ENCODE measurements at regions not wholly inside any gene's neighbourhood (a gene's known extent, or its start where the extent isn't known, plus 50 kb on each side); places are given as distances from the start of the nearest gene placed in this dataset.

DNA sequence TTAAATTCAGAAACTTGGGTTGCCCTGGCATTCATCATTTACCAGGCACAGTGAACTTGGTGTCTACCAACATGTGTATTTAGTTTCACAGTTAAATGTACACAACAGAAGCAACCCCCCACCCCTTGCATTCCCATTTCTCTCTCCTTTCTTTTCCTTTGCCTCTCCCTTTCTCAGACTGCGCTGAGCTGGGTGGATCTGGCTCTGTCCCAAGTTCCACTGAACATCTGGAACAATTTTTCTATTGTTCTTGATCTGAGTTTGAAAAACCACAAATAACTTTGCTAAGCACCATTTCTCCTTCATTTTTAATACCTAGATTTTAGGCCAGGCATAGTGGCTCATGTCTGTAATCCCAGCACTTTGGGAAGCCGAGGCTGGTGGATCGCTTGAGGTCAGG lies 242.2 kb downstream of the ABHD5 start:
- no peak for DNase-seq (ENCODE audit: low read depth in 4 of 4, low spot score in 3 of 4)

DNA sequence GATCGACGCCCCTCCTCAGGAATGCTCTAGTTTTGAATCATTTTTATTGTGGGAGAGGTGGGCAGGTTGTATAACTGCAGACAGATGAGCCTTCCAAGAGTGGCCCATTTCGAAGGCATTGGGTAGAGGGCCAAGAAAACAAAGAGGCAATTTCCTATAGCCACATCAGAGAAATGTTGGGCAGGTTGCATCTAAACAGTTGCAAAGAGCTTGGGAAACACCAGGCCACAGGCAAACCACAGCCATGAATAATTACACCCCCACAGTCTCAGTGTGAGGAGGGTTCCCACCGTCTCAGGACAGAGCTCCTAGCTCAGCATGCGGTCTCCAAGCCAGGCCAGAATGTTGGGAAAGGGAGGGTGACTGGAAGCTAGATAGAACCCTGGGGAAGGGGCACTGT lies 257.3 kb downstream of the ABHD5 start:
- no peak for DNase-seq (ENCODE audit: low read depth in 4 of 4, low spot score in 3 of 4)

DNA sequence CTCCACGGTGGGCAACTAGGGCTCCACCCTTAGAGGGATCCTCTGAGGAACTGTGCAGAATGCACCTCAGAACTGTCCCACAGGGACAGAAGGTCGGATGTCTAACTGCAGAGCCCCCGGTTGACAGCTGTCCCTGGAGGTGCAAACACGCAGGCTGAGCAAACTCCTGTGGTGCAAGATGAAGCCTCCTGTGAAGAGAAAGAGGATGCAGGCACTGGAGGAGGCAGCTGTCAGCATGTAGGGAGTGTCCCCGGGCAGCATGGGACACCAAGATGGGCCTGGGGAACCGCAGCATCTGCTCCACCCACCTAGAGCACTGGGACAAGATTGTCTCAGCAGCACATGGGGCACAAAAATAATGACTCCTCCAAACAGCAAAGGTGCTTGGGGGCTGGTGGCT lies 258.9 kb downstream of the ABHD5 start:
- DNase-seq (ENCODE audit: low read depth in 4 of 4, low spot score in 3 of 4): no peak

DNA sequence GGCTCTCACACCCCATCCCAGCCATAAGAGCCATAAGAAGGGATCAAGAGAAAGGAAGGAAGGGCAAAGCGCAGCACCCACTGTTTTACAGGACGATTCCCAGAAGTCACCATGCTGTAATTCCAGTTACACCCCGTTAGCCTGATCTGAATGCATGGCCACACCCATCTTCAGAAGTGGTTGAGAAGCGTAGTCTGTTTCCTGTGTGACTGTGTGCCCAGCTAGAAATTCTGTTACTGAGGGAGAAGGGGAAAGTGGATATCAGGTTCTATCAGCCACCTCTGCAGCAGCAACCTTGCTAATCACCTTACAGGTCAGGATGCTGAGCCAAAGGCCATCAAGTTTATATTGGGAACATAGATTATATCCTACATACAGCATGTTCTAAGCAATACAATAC lies 260.0 kb downstream of the ABHD5 start:
- no peak for DNase-seq (ENCODE audit: low read depth in 4 of 4, low spot score in 3 of 4)

DNA sequence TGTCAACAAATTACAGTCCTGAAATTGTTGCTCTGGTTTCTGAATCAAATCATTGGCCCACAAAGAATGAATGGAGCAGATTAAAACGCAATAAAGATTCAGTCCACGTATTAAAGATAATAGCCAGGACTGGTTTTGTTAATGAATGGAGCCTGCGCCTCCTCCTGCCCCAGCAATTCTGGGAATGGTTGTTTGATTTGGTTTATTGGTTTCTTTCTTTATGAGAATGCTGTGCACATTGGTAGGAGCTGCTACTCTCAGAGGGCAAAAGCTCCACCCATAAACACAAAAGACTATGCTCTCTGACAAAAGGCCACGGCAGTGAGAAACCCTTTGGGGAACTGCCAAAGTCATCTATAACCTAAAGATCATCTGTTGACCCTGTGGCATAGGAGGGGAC lies 261.1 kb downstream of the ABHD5 start:
- DNase-seq (ENCODE audit: low read depth in 4 of 4, low spot score in 3 of 4): no peak

DNA sequence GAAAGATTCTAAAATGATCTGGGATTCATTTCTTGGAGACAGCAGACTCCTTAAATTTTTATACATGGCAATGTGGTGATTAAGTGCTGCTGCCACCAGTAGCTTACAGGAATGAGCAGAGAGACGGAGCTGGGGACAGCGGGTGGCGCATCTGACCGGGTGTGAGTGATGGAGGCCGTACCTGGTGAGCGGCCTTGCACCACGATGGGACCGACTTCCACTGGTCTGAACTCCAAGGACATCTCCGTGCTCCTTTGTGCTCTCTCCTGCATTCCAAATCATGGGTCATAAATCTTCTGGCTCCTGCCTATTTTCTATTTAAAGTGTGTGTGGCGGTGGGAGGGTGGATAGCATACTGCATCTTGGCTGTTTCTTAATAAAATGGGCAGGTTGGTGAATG lies 262.6 kb downstream of the ABHD5 start:
- peak in 1 of 4 donors; percentile 14 for DNase-seq (ENCODE audit: low read depth in 4 of 4, low spot score in 3 of 4)

DNA sequence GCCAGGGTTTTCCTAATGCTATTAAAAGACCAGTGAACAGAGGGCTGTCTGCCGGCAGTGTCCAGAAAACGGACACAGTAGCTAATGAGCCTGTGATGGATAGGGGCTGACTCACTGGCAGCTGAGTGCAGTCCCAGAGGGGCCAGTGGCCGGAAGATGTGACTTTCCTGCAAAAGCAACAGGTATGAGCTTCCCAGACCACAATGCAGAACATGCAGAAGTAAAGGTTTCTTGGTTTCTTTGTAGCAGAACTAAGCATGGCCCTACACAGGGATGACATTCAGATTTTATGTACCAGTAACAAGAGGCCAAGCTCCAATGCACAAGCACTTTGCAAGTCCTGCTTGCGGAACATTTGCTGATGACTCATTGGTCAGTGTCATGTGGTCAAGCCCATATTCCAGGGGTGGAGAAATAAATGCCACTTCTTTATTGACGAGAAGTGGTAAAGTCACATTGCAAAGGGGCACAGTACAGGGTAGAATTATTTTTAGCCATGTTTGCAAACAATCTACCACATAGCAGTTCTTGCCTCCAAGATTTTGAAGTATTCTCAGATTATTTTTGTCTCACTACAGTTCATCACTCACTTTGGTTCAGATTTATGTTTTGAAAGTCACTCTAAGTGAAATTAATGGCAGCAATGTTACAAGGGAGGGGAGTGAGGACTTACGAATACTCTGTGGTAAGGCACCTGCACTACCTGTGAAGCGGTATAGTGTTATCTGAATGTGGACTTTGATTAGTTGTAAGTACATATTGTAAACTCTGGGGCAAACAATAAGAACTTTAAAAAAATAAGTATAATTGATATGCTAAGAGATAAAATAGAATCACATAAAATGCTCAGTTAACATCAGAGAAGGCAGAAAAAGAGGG lies 263.3 kb downstream of the ABHD5 start:
- peak in 2 of 4 donors; percentile 6 to 9 for DNase-seq (ENCODE audit: low read depth in 4 of 4, low spot score in 3 of 4)

DNA sequence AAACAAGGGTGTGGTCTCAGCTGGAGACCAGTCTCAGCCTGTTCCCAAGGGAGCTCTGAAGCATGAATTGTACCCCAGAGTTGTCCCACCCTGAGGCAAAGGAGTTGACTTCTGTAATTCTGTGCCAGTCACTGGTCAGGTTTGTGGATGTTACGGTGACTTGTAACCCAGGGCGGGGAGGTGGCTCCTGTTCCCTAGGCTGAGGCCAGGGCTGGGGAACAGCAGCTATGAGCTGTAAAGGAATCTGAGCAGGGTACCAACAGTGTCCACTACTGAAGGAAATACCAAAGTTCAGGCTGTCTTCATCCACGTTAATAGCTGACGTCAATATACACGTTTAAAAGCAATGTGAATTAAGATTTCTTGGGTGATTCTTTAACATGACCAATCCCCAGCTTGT lies 266.2 kb downstream of the ABHD5 start:
- DNase-seq (ENCODE audit: low read depth in 4 of 4, low spot score in 3 of 4): no peak

DNA sequence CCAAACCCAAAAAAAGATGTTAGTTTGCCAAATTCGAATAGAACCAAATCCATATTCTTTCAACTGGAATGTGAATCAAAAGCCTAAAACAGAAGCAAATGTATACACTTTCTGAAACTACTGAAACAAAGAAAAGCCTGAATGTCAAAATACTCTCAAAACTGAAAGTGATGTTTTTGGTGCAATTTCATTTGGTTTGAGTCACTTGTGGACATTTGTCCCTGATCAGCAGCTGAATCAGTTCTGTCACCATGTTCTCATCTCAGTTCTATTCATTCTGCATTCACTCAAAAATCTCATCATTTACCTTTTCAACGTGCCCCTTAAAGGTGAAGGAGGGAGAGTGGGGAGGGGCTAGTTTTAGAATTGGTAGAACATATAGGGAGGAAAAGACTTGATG lies 266.8 kb downstream of the ABHD5 start:
- no peak for DNase-seq (ENCODE audit: low read depth in 4 of 4, low spot score in 3 of 4)

DNA sequence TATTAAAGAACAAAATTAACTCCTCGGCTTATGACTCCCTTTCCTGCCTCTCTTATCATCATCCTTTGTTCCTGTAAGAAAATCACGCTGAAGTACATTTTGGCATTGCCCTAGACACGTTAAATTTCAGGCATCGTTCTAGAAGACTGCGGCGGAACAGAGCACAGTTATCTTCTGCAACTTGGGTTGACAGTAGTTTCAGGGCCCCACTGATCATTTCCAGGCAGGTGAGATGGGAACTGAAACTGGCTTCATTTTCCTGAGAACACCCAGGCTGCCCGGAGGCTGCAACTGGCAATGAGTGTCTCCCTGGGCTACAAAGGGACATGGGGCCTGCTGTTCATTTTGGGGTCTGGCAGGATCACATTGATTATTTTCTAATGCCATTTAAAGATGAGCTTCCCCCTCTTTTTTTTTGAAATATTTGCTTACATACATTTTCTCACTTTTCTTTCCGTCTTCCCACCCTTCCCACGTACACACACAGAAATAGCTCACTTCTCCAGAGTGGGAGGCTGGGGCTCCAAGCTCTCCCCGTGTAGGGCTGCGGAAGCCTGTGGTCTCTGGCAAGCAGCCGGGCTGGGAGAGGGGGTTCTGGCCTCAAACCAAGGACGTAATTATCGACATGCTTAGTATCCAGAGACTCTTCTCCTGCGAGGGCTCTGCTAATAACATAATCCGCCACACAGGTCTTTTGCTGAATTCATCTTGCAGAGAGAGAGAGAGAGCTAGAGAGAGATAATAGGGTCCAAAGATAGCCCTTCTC lies 267.4 kb downstream of the ABHD5 start:
- DNase-seq (ENCODE audit: low read depth in 4 of 4, low spot score in 3 of 4): no peak

DNA sequence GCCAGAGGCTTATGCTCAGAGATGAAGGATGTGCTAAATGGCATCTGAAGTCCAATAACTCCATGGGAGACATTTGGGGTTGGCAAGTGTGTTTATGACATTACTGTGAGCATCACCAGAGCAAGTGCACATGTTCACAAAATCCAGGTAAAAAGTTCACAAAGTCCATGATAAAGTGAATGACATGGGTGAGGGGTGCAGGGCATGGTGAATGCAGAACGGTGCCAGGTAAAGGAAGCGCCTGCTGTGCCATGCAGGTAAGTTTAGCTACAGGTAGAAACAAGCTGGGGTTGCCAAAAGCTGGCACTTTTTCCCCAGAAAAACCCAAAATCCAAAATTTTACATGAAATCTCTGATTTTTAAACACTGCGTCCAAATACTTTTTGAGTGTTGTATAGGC lies 268.2 kb downstream of the ABHD5 start:
- DNase-seq (ENCODE audit: low read depth in 4 of 4, low spot score in 3 of 4): no peak

DNA sequence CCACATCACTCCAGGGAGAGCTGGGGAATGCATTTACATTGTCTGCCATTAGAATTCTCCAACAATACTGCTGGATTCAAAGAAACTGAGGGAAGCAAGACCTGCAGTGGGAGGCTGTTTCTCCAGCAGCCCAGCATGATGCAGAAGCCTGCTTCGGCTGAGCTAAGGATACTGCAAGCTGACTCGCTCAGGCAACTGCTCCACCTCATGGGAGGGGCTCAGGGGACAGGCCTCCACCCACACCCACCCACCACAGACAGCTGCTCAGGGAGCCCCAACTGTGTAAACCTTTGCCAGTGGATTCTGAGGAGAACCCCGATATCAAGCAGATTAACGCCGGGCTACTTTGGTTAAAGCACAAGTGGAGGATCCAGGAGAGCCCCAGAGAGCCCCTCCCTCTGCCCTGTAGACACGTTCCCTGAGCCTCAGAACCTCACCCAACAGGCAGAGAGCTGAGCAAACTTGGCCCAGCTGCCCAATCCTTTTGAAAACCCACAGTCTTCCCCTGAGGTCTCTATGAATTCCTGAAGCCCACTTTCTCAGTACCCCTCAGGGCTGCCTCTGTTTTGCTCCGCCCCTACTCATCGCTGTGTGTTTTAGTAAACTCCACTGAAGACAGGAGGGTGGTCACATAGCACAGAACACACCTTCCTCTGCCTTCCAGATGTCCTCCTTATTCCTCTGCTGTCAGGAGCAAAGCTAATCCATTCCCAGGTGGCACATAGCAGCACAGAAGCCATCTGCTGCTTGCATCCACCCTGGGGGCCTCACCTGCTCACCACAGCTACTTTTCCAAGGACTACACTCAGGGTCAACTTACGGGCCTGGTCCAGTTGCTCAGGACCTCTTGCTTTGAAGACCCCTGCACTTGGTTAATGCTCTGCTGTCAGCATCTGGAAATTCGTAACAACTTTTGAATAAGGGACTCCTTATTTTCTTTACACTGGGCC lies 269.0 kb downstream of the ABHD5 start:
- no peak for DNase-seq (ENCODE audit: low read depth in 4 of 4, low spot score in 3 of 4)

DNA sequence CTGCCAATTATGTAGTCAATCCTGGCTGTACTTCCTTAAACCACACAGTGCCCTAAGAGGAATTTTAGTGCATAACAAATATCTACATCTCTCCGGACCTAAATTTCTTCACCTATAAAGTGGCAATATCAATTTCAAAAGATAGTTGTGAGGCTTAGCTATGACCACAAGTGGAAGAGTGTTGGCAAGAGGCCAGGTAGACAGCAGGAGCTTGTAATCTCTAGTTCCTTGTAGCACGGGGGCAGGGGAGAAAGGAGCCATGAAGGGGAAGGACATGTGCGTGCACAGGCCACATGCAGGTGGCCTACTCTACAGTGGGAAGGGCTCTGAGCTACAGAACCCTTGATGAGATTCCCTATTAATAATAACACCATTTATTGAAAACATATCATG lies 269.7 kb downstream of the ABHD5 start:
- no peak for DNase-seq (ENCODE audit: low read depth in 4 of 4, low spot score in 3 of 4)

DNA sequence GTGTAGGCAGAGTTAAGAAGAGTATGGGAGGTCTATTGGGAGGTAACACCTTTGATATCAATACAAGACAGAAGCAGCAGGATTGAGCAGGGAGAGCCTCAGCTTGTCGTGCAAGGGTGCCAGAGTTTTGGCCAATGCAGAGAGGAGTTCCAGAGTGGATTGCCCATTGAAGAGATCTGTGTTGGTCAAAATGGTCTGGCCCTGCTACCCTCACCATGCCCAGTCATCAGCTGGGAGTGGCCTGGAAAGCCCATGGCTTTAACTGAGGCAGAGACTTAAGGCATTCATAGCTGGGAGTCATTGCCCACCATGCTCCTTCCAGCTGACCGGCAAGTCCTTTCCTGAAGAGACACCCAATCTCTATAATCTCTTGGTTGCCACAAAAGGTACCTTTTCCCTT lies 271.3 kb downstream of the ABHD5 start:
- DNase-seq (ENCODE audit: low read depth in 4 of 4, low spot score in 3 of 4): no peak

DNA sequence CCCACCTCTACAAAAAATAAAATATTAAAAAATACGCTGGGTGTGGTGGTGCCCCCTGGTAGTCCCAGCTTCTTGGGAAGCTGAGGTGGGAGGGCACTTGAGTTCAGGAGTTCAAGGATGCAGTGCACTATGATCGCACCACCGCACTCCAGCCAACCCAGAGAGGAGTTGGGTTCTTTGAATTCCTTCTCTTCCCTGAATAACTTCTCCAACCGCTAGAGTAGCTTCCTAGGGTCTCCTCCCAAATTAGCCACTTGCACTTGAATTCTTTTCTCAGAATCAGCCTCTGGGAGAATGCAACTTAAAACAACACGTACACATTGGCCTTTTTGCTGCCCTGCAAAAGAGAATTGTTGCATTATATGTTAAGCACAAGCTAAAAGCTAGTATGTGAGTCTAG lies 272.5 kb downstream of the ABHD5 start:
- DNase-seq (ENCODE audit: low read depth in 4 of 4, low spot score in 3 of 4): no peak

DNA sequence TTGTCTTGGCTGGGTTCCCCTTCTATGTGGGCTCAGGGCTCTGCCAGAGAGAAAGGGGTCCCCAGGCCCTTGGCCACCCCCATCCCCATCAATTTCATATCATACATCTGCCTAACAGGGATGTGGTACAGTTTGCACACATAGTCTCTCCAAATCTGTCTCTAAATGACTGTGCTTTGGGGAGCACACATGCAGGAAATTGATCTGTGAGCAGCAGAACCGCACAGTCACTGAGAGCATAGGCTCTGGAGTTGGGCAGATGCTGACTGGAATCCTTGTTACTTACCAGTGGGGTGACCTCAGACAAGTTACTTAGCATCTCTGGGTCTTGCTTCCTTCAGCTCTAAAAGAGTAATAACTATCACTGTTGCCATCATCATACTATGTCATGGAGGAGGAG lies 273.9 kb downstream of the ABHD5 start:
- DNase-seq (ENCODE audit: low read depth in 4 of 4, low spot score in 3 of 4): no peak

DNA sequence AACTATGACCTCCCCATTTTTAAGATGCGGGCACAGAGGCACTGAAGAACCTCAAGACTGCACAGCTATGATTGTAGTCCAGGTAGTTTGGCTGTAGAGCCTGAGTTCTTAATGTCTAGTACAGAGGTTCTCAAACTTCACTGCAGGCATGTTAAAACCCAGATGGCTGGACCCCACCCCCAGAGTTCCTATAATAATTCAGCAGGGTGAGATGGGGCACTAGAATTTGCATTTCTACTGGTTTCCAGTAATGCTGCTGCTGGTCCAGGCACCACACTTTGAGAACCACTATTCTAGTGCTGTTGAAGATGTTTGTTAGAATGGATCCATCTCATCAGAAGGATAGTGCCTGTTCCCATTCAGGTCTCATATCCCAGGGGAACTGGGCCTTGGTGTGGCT lies 274.9 kb downstream of the ABHD5 start:
- no peak for DNase-seq (ENCODE audit: low read depth in 4 of 4, low spot score in 3 of 4)

DNA sequence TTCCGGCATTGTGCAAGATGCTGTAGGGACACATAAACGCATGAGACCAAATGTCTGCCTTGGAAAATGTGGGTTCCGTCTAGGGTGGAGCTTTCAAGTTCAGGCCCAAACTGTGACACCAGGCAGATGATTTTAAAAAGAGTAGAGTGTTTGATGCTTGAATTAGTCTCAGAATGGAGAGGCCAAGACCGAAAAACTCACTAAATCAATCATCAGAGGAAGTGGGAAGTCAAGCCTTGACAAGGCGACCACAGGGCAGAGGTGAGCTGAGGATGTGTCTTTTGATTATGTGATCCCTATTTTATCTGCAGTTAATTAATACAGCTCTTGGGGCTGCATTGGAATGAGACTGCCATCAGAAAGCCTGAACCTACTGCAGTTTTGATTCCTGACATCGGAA lies 275.4 kb downstream of the ABHD5 start:
- no peak for DNase-seq (ENCODE audit: low read depth in 4 of 4, low spot score in 3 of 4)

DNA sequence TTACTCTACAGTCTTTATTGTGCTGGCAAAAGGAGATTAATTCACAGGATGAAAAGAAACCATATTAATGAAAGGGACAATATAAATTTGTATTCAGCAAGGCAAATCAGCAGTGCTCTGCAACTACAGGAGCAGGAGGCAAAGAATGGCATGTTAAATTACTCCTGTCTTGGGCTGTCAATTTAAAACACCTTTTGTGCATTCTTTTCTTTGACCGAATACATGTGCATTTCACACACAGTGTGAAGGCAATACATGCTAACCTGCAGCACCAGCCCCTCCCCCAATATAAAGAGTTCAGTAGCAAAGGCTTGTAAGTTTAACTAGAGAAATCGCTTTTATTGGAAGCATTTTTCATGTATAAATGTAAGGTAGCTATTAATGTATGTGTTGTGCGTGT lies 275.2 kb upstream of the TOPAZ1 start:
- no peak for DNase-seq (ENCODE audit: low read depth in 4 of 4, low spot score in 3 of 4)

DNA sequence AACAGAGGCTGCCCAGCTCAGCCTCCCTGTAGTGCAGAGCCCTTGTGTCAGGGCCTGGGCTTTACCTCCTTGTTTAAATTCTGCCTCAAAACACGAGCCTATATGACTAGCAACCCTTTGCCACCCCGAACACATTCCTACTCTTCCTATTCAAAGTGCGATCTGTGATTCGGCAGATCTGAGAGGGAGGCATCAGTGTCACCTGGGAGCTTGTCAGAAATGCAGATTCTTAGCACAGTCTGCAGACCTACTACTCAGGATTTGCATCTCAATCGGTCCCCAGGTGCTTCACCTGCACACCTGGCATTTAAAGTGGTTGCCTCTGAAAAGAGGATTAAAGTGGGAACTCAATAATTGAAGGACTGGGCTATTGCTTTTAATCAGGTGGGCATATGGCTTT lies 273.2 kb upstream of the TOPAZ1 start:
- DNase-seq (ENCODE audit: low read depth in 4 of 4, low spot score in 3 of 4): no peak

DNA sequence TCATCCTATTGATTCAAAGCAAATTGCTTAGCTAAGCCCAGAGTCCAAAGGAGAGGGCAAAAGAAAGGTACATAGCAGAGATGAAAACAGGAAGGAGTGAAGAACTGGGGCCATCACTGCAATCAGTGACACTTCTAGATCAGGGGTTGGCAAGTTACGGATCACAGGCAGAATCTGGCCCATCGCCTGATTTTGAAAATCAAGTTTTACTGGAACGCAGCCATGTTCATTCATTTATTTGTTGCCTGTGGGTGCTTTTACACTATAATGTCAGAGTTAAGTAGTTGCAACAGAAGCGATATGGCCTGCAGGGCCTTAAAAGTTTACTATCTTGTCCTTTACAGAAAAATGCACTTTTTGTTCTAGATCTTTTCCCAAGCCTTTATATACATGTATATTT lies 271.7 kb upstream of the TOPAZ1 start:
- DNase-seq (ENCODE audit: low read depth in 4 of 4, low spot score in 3 of 4): no peak

Data from left renal pelvis (tissue), 4 donors.